Progenitor cell of endocrine pancreas (in vitro differentiated cells): ENCODE measurements at regions not wholly inside any gene's neighbourhood (a gene's known extent, or its start where the extent isn't known, plus 50 kb on each side); places are given as distances from the start of the nearest gene placed in this dataset.

ENCODE experiments used
- DNase-seq: peaks from one replicate; pipeline ENCODE4 v3.0.0; 2021; ENCODE audit warnings: low spot score; ENCODE audit not compliant: unreplicated experiment
- H3K27ac Mint-ChIP-seq: 2 replicates; pipeline ENCODE4 v1.8.0; 2021; ENCODE audit warnings: mild to moderate bottlenecking, moderate library complexity, mixed read lengths
- H3K27me3 Mint-ChIP-seq: 2 replicates; pipeline ENCODE4 v1.8.0; 2021; ENCODE audit warnings: mixed read lengths
- H3K36me3 Mint-ChIP-seq: 2 replicates; pipeline ENCODE4 v1.8.0; 2022; ENCODE audit warnings: mixed read lengths; ENCODE audit not compliant: insufficient read depth
- H3K4me1 Mint-ChIP-seq: 2 replicates; pipeline ENCODE4 v1.8.0; 2021; ENCODE audit warnings: low read depth, mixed read lengths
- H3K4me3 Mint-ChIP-seq: 2 replicates; pipeline ENCODE4 v1.8.0; 2021; ENCODE audit warnings: low read depth, mild to moderate bottlenecking, moderate library complexity, mixed read lengths
- H3K9me3 Mint-ChIP-seq: 2 replicates; pipeline ENCODE4 v1.8.0; 2021; ENCODE audit warnings: low read depth, mixed read lengths
- CTCF ChIP-seq: fragments of 200-600 bp; sonication (generic); IDR thresholded peaks from one replicate; pipeline ENCODE4 v1.5.0; 2021; ENCODE audit warnings: antibody characterized with exemption, mild to moderate bottlenecking; ENCODE audit not compliant: unreplicated experiment

GRCh38 chr2:172364261-172364660, 63.1 kb upstream of the ITGA6 start:
- Mint-ChIP-seq H3K27ac (no peak overlapping the region), H3K36me3 (no peaks in the 10 kb centered on the region), H3K9me3 (peaks cover 10% of the 10 kb centered on the region), H3K4me3 (no peak overlapping the region), H3K4me1 (no peaks in the 10 kb centered on the region), H3K27me3 (peaks cover 2% of the 10 kb centered on the region)
- TF ChIP-seq CTCF: no peak
- DNase-seq: no peak

- Mint-ChIP-seq H3K4me3 (no peak overlapping the region), H3K9me3 (peaks cover 14% of the 10 kb centered on the region), H3K27me3 (peaks cover 2% of the 10 kb centered on the region), H3K36me3 (peaks cover 1% of the 10 kb centered on the region), H3K4me1 (no peaks in the 10 kb centered on the region), H3K27ac (no peak overlapping the region)
- TF ChIP-seq CTCF: no peak
- DNase-seq: no peak
Observed at GRCh38 chr2:172366596-172367150, 60.7 kb upstream of the ITGA6 start.

- Mint-ChIP-seq H3K36me3 (peaks cover 1% of the 10 kb centered on the region), H3K4me3 (no peak overlapping the region), H3K4me1 (peaks cover 5% of the 10 kb centered on the region), H3K9me3 (peaks cover 14% of the 10 kb centered on the region), H3K27me3 (no peaks in the 10 kb centered on the region), H3K27ac (no peak overlapping the region)
- no peak for TF ChIP-seq CTCF
- no peak for DNase-seq
Observed at GRCh38 chr2:172370821-172371455, 56.4 kb upstream of the ITGA6 start.

- no peak for TF ChIP-seq CTCF
- no peak overlapping the region for H3K4me3 Mint-ChIP-seq
- H3K27ac Mint-ChIP-seq: no peak overlapping the region
- no peaks in the 10 kb centered on the region for H3K27me3 Mint-ChIP-seq
- H3K36me3 Mint-ChIP-seq: peaks cover 1% of the 10 kb centered on the region
- H3K4me1 Mint-ChIP-seq: peaks cover 5% of the 10 kb centered on the region
- H3K9me3 Mint-ChIP-seq: peaks cover 14% of the 10 kb centered on the region
- DNase-seq: no peak
Observed at GRCh38 chr2:172372436-172372835, 55.0 kb upstream of the ITGA6 start.

GRCh38 chr2:172373076-172373475, 54.3 kb upstream of the ITGA6 start:
- no peak for DNase-seq
- Mint-ChIP-seq H3K9me3 (peaks cover 13% of the 10 kb centered on the region), H3K4me3 (no peak overlapping the region), H3K4me1 (peaks cover 5% of the 10 kb centered on the region), H3K27me3 (no peaks in the 10 kb centered on the region), H3K36me3 (peaks cover 1% of the 10 kb centered on the region), H3K27ac (no peak overlapping the region)
- no peak for TF ChIP-seq CTCF
